H9 (cell line): ENCODE measurements at regions not wholly inside any gene's neighbourhood (a gene's known extent, or its start where the extent isn't known, plus 50 kb on each side); places are given as distances from the start of the nearest gene placed in this dataset.
A peak's percentile ranks its signal among the peaks of the same experiment; 100 is the strongest.

Experiments used
- DNase-seq: peaks from one replicate; pipeline ENCODE4 v3.0.0-alpha.2; 2017
- H2AFZ ChIP-seq: one replicate; pipeline ENCODE4 v1.6.1; 2013; ENCODE audit warnings: mild to moderate bottlenecking, low read length, control low read depth, moderate library complexity
- H2AK5ac ChIP-seq: 2 replicates; pipeline ENCODE4 v1.6.1; 2013; ENCODE audit warnings: low read length, control low read depth, mixed read lengths; ENCODE audit not compliant: insufficient read length
- H2BK120ac ChIP-seq: one replicate; pipeline ENCODE4 v1.6.1; 2013; ENCODE audit warnings: low read depth, mild to moderate bottlenecking, low read length, control low read depth, inconsistent platforms; ENCODE audit not compliant: poor library complexity, severe bottlenecking
- H2BK12ac ChIP-seq: 2 replicates; pipeline ENCODE4 v1.6.1; 2013; ENCODE audit warnings: low read length, control low read depth, mixed read lengths, low read depth; ENCODE audit not compliant: insufficient read length
- H2BK15ac ChIP-seq: 2 replicates; pipeline ENCODE4 v1.6.1; 2013; ENCODE audit warnings: low read depth, low read length, control low read depth
- H2BK20ac ChIP-seq: one replicate; pipeline ENCODE4 v1.6.1; 2013; ENCODE audit warnings: low read depth, mild to moderate bottlenecking, low read length, control low read depth, inconsistent platforms; ENCODE audit not compliant: poor library complexity, severe bottlenecking
- H2BK5ac ChIP-seq: 2 replicates; pipeline ENCODE4 v1.6.1; 2013; ENCODE audit warnings: low read length, control low read depth, mixed read lengths; ENCODE audit not compliant: insufficient read length
- H3K14ac ChIP-seq: 2 replicates; pipeline ENCODE4 v1.6.1; 2013; ENCODE audit warnings: low read length, control low read depth; ENCODE audit not compliant: insufficient read depth
- H3K18ac ChIP-seq: 2 replicates; pipeline ENCODE4 v1.6.1; 2013; ENCODE audit warnings: low read depth, mild to moderate bottlenecking, mixed read lengths, low read length, control low read depth; ENCODE audit not compliant: insufficient read length
- H3K23ac ChIP-seq: 2 replicates; pipeline ENCODE4 v1.6.1; 2013; ENCODE audit warnings: low read length, control low read depth, mixed read lengths, low read depth; ENCODE audit not compliant: insufficient read length
- H3K23me2 ChIP-seq: 2 replicates; pipeline ENCODE4 v1.6.1; 2013; ENCODE audit warnings: low read depth, mild to moderate bottlenecking, mixed read lengths, low read length, control low read depth; ENCODE audit not compliant: insufficient read length, poor library complexity, severe bottlenecking
- H3K27ac ChIP-seq: 2 replicates; pipeline ENCODE4 v1.5.1; 2013; ENCODE audit warnings: low read length, control low read depth, mixed read lengths, low read depth; ENCODE audit not compliant: insufficient read length
- H3K27me3 ChIP-seq: 2 replicates; pipeline ENCODE4 v1.6.1; 2013; ENCODE audit warnings: low read length, control low read depth, inconsistent platforms; ENCODE audit not compliant: insufficient read depth
- H3K4ac ChIP-seq: 2 replicates; pipeline ENCODE4 v1.6.1; 2013; ENCODE audit warnings: low read depth, mild to moderate bottlenecking, control low read depth, inconsistent platforms, low read length, moderate library complexity
- H3K4me1 ChIP-seq: 2 replicates; pipeline ENCODE4 v1.6.1; 2013; ENCODE audit warnings: low read length, control low read depth, inconsistent platforms; ENCODE audit not compliant: insufficient read depth
- H3K4me2 ChIP-seq: 2 replicates; pipeline ENCODE4 v1.6.1; 2013; ENCODE audit warnings: low read length, control low read depth, mixed read lengths; ENCODE audit not compliant: insufficient read length, insufficient read depth
- H3K56ac ChIP-seq: 2 replicates; pipeline ENCODE4 v1.6.1; 2013; ENCODE audit warnings: low read depth, mild to moderate bottlenecking, mixed read lengths, low read length, control low read depth; ENCODE audit not compliant: insufficient read length
- H3K79me1 ChIP-seq: 2 replicates; pipeline ENCODE4 v1.6.1; 2013; ENCODE audit warnings: low read depth, mild to moderate bottlenecking, moderate library complexity, low read length, control low read depth, inconsistent platforms; ENCODE audit not compliant: insufficient read depth, poor library complexity, severe bottlenecking
- H3K79me2 ChIP-seq: 2 replicates; pipeline ENCODE4 v1.6.1; 2013; ENCODE audit warnings: low read length, control low read depth, inconsistent platforms; ENCODE audit not compliant: insufficient read depth
- H3K9ac ChIP-seq: 2 replicates; pipeline ENCODE4 v1.6.1; 2013; ENCODE audit warnings: low read length, control low read depth, mixed read lengths; ENCODE audit not compliant: insufficient read length; ENCODE audit errors: extremely low read depth
- H3K9me3 ChIP-seq: one replicate; pipeline ENCODE4 v1.6.1; 2013; ENCODE audit warnings: low read depth, low read length, inconsistent platforms; ENCODE audit not compliant: control insufficient read depth
- H3T11ph ChIP-seq: one replicate; pipeline ENCODE4 v1.6.1; 2013; ENCODE audit warnings: mild to moderate bottlenecking, low read length, control low read depth, inconsistent platforms
- H4K20me1 ChIP-seq: one replicate; pipeline ENCODE4 v1.6.1; 2013; ENCODE audit not compliant: control insufficient read depth, insufficient read length, insufficient read depth
- H4K5ac ChIP-seq: 2 replicates; pipeline ENCODE4 v1.6.1; 2013; ENCODE audit warnings: low read depth, mild to moderate bottlenecking, mixed read lengths, low read length, control low read depth; ENCODE audit not compliant: insufficient read length
- H4K8ac ChIP-seq: replicated peaks from 2 replicates; pipeline ENCODE4 v1.6.1; 2013; ENCODE audit warnings: low read length, control low read depth, mixed read lengths, low read depth; ENCODE audit not compliant: insufficient read length
- H4K91ac ChIP-seq: 2 replicates; pipeline ENCODE4 v1.6.1; 2013; ENCODE audit warnings: low read depth, mild to moderate bottlenecking, moderate library complexity, mixed read lengths, low read length, control low read depth; ENCODE audit not compliant: insufficient read length
- H3K27ac Mint-ChIP-seq, 3 experiments: 2 replicates in 2 of 3; 3 replicates in 1 of 3; pipeline ENCODE4 v1.8.0; 2020 to 2021; ENCODE audit warnings: mixed read lengths in 3 of 3, mild to moderate bottlenecking in 1 of 3, moderate library complexity in 1 of 3
- H3K27me3 Mint-ChIP-seq: 2 replicates; pipeline ENCODE4 v1.8.0; 2021; ENCODE audit warnings: low read depth, mild to moderate bottlenecking, moderate library complexity, mixed read lengths
- H3K36me3 Mint-ChIP-seq, 3 experiments: 2 replicates in 2 of 3; 3 replicates in 1 of 3; pipeline ENCODE4 v1.8.0; 2020 to 2021; ENCODE audit warnings: low read depth in 3 of 3, mixed read lengths in 3 of 3; ENCODE audit not compliant: insufficient read depth in 1 of 3
- H3K4me1 Mint-ChIP-seq, 2 experiments: 2 replicates each; pipeline ENCODE4 v1.8.0; 2020; ENCODE audit warnings: mixed read lengths in 2 of 2
- H3K4me3 Mint-ChIP-seq, 2 experiments: 2 replicates in 1 of 2; 3 replicates in 1 of 2; pipeline ENCODE4 v1.8.0; 2020 to 2021; ENCODE audit warnings: mild to moderate bottlenecking in 2 of 2, mixed read lengths in 2 of 2, moderate library complexity in 1 of 2
- H3K9me3 Mint-ChIP-seq, 2 experiments: 2 replicates in 1 of 2; 3 replicates in 1 of 2; pipeline ENCODE4 v1.8.0; 2020; ENCODE audit warnings: mild to moderate bottlenecking in 2 of 2, mixed read lengths in 2 of 2, moderate library complexity in 1 of 2
- WGBS: extraction: QIAGEN DNeasy Blood & Tissue Kit; methylation state at CpG from one replicate; pipeline ENCODE4 v1.1.7; 2013; ENCODE audit warnings: missing lambda C conversion rate, low lambda C conversion rate, mixed read lengths; ENCODE audit not compliant: insufficient read length; ENCODE audit errors: extremely low coverage; 5-methylcytosine and 5-hydroxymethylcytosine counted together
- TF ChIP-seq, protein P1 (sequence below): fragments of 200-600 bp; sonication (generic); conservative IDR thresholded peaks from 3 replicates; pipeline ENCODE4 v1.8.0; 2021; ENCODE audit warnings: antibody characterized with exemption, mild to moderate bottlenecking

DNA sequence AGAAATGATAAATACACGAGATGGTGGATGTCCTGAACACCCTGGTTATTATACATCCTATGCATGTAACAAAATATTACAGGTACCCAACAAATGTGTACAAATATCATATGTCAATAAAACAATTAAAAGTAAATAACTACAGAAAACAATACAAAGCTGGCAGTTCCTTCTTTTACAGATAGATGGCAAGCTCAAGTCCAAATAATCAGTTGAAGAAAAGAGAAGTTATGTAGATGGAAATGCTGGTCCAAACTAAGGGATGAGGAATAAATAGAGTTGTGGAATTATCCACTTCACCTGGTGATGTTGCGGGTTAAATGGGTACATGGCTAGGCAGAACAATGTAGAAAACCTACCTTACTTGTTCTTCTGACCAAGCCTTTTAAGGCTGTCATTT is 79.4 kb downstream of the PALM2AKAP2 start:
- Histone ChIP-seq H3K14ac (no peak overlapping the region), H3K27me3 (no peaks in the 10 kb centered on the region), H3K4me1 (no peaks in the 10 kb centered on the region), H3K18ac (no peak overlapping the region), H2AK5ac (no peak overlapping the region), H4K5ac (no peak overlapping the region), H3K79me1 (no peaks in the 10 kb centered on the region), H3K79me2 (0 out of 2 replicates have a peak, but pooled peaks cover 3% of the 10 kb centered on the region), H4K91ac (no peak overlapping the region), H3K27ac (no peak overlapping the region), H4K8ac (no peak overlapping the region), H3K23me2 (no peaks in the 10 kb centered on the region), H3K56ac (no peak overlapping the region), H3T11ph (no peak overlapping the region), H3K4ac (no peak overlapping the region), H2BK12ac (no peak overlapping the region), H3K9ac (no peak overlapping the region), H2BK5ac (no peak overlapping the region), H2BK15ac (no peak overlapping the region), H3K4me2 (no peak overlapping the region), H4K20me1 (no peaks in the 10 kb centered on the region), H3K23ac (no peak overlapping the region), H2BK20ac (no peak overlapping the region), H2BK120ac (no peak overlapping the region), H3K9me3 (no peaks in the 10 kb centered on the region), H2AFZ (no peak overlapping the region)
- H3K27me3 Mint-ChIP-seq: no peaks in the 10 kb centered on the region
- no CpG with 5 or more reads among the region's 2 CpGs for WGBS
- H3K4me3 Mint-ChIP-seq: no peak overlapping the region
- DNase-seq: no peak
- TF ChIP-seq, protein P1, sequence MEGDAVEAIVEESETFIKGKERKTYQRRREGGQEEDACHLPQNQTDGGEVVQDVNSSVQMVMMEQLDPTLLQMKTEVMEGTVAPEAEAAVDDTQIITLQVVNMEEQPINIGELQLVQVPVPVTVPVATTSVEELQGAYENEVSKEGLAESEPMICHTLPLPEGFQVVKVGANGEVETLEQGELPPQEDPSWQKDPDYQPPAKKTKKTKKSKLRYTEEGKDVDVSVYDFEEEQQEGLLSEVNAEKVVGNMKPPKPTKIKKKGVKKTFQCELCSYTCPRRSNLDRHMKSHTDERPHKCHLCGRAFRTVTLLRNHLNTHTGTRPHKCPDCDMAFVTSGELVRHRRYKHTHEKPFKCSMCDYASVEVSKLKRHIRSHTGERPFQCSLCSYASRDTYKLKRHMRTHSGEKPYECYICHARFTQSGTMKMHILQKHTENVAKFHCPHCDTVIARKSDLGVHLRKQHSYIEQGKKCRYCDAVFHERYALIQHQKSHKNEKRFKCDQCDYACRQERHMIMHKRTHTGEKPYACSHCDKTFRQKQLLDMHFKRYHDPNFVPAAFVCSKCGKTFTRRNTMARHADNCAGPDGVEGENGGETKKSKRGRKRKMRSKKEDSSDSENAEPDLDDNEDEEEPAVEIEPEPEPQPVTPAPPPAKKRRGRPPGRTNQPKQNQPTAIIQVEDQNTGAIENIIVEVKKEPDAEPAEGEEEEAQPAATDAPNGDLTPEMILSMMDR: peak; percentile 40
- H3K9me3 Mint-ChIP-seq: no peaks in the 10 kb centered on the region
- peaks cover 7% of the 10 kb centered on the region in 2 experiments for H3K4me1 Mint-ChIP-seq
- H3K27ac Mint-ChIP-seq: no peak overlapping the region
- H3K36me3 Mint-ChIP-seq: no peaks in the 10 kb centered on the region
